Transverse colon (tissue), 3 donors: ENCODE measurements at regions not wholly inside any gene's neighbourhood (a gene's known extent, or its start where the extent isn't known, plus 50 kb on each side); places are given as distances from the start of the nearest gene placed in this dataset.

Source experiments
- POLR2A ChIP-seq: fragments of 450-650 bp; IDR thresholded peaks from one replicate; pipeline ENCODE4 v1.6.1; 2016; ENCODE audit warnings: antibody characterized with exemption, mild to moderate bottlenecking, moderate library complexity
- TF ChIP-seq, protein P1 (sequence below), 5 experiments: fragments of 200-600 bp in 3 of 5; fragments of 450-650 bp in 2 of 5; sonication (generic) in 3 of 5; IDR thresholded peaks; 1 replicate in 2 of 5; 2 replicates in 3 of 5; pipeline ENCODE4 v1.5.1; 2016 to 2017; ENCODE audit warnings: antibody characterized with exemption in 5 of 5, inconsistent platforms in 3 of 5, mild to moderate bottlenecking in 2 of 5, moderate library complexity in 1 of 5

DNA sequence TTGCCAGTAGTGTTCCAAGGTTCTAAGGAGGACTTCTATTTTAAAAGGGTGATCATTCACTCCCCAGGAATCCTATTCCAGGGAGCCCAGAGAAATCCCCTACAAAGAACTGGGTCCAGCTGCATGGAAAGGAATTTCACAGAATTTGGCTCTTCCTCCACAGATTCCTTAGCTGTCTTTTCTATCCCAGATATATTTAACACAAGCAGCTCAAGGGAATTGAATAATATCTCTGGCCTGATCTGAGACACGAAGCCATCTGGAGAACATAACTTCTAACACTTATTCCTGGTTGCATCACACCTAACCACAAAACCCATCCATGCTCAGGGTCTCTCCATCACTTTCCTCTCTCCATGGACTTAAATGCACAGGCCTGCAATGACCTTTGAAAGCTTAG is 306.7 kb upstream of the ACVR2A start:
- no peak for TF ChIP-seq POLR2A
- TF ChIP-seq, protein P1, sequence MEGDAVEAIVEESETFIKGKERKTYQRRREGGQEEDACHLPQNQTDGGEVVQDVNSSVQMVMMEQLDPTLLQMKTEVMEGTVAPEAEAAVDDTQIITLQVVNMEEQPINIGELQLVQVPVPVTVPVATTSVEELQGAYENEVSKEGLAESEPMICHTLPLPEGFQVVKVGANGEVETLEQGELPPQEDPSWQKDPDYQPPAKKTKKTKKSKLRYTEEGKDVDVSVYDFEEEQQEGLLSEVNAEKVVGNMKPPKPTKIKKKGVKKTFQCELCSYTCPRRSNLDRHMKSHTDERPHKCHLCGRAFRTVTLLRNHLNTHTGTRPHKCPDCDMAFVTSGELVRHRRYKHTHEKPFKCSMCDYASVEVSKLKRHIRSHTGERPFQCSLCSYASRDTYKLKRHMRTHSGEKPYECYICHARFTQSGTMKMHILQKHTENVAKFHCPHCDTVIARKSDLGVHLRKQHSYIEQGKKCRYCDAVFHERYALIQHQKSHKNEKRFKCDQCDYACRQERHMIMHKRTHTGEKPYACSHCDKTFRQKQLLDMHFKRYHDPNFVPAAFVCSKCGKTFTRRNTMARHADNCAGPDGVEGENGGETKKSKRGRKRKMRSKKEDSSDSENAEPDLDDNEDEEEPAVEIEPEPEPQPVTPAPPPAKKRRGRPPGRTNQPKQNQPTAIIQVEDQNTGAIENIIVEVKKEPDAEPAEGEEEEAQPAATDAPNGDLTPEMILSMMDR (IDR thresholded peaks at IDR 0.05), result no peak
